GM19455 (cell line): ENCODE measurements at regions not wholly inside any gene's neighbourhood (a gene's known extent, or its start where the extent isn't known, plus 50 kb on each side); places are given as distances from the start of the nearest gene placed in this dataset.

Experiments
- ATAC-seq: cut with Tn5 transposase; IDR thresholded peaks from one replicate; pipeline ENCODE4 v1.9.1; 2021; ENCODE audit not compliant: unreplicated experiment

DNA sequence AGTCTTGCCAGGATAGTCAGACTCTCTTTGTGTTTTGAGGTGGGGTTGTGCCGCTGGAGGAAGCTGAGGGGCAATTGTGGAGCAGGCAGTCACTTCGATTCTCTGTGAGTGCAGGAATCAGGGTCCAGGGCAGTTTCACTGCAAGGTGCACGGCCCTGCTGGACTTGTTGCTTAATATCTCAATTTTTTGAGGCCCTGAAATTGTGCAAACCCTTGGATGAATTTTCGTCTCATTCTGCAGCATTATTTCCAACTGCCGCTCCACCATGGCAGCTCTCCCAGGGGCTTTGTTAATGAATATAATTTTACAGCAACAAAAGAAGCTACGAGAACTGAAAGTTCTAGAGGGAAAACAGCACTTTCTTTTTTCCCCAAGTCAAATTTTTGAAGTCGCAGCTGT, 531.9 kb downstream of the QKI start:
- ATAC-seq: no peak

DNA sequence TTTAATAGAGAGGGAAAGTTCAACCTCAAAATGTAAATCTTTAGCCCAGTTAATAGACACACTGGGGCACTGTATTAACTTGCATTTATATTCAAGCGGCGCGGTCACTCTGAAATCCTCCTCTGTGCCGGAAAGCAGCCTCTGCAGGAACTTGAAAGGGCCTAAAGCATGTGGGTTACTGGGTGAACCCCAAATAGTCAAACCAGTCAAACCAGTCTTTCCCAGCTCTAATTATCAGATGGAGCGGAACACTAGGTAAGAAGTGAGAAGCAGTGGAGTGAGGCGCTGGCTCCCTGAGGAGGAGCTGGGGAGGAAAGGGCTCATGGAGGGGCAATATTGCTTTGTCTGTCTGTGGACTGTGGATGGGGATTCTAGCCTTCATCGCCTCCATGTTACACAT, 531.3 kb downstream of the QKI start:
- ATAC-seq: no peak

DNA sequence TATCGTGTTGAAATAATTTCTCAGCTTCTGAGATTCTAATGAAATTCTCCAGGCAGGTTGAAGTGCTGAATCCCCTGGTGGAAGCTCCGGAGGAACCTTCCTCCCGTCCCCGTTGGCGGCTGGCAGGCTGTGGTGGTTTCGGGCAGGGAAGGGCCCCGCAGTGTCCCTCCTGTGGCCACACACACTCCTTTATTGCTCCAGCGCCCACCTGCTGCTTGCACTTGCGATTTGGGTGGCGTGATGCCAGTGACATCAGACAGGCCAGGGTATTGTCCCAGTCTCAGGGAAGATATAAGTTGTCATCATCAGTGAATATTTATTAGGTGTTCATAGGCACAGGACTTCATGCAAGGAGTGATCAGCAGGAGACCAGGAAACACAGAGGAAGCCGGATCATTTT, 530.4 kb downstream of the QKI start:
- ATAC-seq: no peak

DNA sequence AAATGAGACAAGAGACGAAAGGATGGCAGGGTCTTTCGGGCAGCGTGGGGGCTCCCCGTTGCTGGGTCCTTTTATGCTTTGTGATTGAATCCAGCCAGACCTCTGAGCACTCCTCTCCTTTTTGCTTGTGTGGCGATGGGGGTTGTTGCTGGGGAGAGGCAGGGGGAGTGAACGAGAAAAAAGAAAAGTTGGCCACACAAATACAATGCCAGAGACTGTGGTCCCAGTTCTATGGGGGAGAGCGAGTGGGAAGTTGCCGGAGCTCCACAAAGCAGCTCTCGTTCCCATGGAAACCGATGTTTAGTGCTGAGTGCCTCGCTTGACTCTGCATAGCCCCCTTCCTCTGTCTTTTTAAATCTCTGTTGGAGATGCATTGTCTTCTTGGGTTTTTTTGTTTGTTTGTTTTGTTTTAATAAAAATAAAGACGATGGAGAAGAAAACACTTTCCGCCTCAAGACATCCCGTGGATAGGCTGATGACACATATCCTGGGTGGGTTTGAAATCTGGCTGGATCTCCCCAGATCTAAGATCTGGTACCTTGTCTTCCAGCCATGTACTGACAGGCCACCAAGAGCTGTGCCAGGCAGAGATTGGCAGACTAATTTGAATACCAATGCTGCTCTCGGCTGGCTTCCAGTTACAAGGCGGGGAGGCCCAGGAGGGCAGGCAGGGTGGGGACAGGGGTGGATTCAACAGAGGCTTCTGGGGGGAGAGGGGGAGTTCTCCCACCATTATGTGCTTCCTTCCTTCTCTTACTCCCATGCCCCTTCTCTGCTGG, 529.3 kb downstream of the QKI start:
- ATAC-seq: no peak

DNA sequence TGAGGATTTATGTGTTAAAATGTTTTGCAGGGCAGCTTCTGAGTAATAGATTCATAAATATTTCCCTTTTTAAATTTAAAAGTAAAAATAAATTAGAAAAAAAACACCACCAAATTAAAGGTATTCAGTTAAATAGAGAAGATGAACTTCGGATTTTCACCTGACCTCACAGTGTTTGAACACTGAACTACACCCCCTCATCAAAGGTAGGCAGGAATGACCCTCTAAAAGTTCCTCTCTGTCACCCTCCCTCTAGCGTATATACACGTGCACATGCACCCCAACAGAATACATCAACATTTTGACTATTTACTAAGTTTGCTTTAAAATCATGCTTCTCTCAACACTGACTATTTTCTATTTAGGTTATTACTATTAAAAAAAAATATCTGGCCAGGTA, 528.3 kb downstream of the QKI start:
- no peak for ATAC-seq

DNA sequence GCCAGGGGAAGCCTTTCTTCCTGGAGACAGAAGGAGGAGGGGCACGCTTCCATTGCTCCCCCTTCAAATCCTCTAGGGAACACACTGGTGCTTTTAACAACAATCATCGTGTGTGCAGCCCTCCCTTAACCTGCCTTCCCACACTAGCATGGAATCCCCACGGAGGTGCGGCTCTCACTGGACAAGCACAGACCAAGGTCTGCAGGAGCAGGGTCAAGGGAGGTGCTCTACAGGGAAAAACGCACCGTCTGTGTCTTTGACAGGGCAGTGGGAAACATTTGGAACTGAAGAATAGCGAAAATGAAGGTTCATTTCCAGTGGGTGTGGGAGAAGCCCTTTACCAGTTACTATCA, 527.1 kb downstream of the QKI start:
- ATAC-seq: no peak

DNA sequence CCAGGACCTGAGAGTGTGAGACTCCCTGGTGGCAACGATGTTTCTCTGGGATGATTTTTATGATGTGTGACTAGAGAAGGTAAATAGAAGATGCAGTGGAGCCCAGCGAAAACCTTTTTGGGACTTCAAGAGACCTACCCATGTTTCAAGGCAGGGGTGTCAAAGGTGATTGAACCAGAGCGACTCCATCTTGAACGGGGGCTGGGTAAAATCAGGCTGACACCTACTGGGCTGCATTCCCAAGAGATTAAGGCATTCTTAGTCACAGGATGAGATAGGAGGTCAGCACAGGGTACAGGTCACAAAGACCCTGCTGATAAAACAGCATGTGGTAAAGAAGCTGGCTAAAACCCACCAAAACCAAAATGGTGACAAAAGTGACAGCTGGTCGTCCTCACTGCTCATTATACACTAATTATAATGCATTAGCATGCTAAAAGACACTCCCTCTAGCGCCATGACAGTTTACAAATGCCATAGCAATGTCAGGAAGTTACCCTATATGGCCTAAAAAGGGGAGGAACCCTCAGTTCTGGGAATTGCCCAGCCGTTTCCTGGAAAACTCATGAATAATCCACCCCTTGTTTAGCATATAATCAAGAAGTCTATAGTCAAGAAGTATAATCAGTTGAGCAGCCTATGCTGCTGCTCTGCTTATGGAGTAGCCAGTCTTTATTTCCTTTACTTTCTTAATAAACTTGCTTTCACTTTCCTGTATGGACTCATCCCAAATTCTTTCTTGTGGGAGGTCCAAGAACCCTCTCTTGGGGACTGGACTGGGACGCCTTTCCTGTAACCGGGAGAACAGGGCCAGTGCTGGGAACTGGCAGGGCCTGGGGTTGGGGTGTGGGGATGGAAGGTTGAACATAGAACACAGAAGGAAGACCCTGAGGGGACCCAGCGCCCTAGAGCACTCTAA, 526.4 kb downstream of the QKI start:
- no peak for ATAC-seq

DNA sequence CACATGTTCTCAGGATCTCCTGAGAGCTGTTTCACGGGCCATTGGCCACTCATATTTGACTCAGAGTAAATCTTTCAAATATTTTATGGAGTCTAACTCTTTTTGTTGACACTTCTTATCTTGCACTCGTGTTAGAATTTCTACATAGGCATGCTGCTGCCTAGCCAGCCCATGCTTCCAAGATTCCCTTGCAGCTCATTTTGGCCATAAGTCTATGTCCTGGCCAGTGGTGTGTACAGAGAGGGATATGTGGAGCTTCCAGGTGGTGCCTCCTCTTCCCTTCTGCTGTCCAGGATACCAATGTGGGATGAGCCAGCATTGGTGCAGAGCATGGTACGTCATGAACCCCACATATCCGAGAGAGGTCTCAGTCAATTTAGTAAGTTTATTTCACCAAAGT, 522.6 kb downstream of the QKI start:
- no peak for ATAC-seq

DNA sequence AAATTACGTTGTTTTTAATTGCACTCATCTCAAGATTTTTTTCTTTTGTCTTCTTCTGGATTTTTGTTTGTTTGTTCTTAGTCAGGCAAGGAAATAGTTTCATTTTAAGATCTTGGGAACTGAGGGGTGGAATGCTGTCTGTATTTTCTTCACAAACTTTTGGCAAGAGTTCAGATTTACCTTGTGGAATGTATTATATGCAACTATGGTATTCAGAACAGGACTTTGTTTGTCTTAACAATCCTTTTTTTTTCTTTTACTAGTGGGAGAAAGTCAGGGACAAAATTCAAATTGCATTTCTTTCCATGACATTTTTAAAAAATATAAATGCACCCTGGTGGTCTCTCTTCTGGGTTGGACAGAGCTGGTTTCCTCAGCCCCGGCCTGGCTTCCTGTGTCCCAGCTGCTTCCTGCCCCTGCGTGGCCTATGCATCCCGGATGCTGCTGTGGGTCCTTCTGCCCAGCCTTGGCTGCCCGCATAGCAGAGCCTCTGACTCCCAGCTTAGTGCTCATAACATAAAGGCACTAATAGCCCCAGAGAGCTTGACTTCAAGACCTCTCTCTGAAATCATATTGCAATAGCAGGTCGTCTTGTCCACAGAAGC, 520.7 kb downstream of the QKI start:
- ATAC-seq: no peak

DNA sequence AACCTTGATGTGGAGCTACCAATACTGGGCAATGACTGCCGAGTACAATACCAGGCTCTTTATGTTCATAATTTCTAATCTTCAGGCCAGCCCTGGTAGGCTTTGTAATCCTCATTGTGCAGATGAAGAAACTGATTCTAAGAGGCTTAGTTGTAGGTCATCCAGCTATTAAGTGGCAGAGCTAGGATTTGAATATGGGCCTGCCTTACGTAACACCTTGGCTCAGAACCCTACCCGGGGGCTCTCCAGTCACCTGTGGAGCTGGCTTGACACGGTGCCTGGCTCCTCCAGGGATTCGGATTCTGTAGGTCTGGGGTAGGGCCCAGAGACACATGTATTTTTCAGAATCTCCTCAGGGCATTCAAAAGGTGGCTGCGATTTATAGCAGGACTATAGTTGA, 515.5 kb downstream of the QKI start:
- ATAC-seq: no peak

DNA sequence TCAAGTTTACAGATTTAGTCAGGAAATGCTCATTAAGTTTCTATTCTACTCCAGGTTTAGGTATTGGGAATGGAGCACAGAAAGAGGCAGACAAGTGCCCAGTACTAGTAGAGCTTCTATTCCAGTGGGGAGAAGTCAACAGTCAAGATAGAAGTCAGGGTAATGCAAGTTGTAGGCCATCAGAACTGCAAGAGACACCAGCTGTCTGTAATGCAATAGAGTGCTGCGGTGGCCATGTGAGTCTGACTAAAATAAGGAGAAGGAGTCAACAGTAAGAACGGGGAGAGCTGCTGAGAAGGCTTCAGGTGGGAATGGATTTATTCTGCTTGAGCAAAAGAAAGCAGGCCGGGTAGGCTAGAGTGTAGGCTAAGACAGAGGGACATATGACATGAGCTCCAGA, 515.0 kb downstream of the QKI start:
- ATAC-seq: no peak

DNA sequence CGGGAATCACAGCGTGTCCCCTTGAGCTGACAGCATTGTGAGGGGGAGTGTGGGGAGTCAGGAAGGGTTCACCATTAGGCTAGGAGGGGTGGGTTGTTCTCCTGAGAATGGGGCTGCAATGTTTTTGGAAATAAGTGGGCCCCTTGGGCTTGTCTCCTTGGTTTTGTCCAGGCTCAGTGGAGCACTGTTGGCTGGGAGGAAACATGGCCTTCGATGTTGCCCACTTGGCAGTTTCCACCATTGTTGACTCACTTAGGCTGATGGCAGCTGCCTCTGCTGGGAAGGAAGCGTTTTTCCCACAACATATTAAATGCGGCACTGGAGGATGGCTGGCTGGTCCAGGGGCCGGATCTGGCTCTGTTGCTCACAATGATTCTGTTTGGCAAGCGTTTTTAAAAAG, 512.1 kb downstream of the QKI start:
- no peak for ATAC-seq

DNA sequence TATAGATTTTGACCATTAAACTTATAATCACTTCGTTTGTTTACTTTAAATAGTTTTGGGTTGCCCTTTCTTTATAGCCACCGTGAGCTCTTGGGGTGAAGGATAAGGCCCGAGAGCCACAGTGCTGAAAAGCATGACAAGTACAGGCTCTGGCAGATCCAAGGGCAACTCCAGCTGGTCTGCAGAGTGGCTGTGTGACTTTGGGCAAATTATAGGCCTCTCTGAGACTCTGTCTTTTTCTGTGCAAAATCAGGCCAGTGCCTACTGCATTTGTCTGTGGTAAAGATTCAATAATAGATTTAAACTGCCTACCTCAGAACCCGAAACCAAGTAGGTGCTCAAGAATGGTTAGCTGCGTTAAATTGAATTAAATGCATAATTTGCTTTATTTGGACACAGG, 511.3 kb downstream of the QKI start:
- ATAC-seq: no peak

DNA sequence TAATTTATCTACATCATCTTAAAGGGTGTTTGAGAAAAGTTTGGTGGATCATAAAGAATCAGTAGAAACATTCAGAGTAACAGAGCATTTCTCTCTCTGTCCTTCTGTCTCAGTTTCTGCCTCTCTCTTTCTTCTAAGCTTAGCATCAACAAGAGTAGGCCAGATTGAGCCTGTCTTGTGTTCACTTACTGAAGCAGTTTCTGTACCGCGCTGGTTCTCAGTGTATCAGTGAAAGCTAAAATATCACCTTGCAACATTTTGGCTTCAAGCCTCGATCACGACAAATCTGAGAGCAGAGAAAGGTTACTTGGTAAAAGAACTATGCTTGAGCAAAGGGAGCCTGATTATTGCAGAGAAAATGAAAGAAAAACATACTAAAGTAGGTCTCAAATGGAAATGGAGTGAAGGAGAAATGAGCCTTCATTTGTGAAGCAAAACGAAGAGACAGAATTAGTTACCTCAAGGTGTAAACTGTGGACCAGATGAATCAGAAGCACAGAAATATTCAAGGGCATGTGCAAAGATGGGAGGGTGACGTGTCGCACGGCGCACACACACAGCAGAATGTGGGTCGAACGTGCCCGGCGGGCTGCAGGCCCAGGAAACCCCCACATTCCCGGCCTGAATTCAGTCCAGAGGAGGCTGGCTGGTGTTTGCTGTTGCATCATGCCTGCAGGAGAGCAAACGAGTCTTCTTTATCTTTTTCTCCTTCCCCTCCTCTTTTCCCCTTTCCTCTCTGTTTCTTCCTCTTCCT, 509.3 kb downstream of the QKI start:
- ATAC-seq: no peak

DNA sequence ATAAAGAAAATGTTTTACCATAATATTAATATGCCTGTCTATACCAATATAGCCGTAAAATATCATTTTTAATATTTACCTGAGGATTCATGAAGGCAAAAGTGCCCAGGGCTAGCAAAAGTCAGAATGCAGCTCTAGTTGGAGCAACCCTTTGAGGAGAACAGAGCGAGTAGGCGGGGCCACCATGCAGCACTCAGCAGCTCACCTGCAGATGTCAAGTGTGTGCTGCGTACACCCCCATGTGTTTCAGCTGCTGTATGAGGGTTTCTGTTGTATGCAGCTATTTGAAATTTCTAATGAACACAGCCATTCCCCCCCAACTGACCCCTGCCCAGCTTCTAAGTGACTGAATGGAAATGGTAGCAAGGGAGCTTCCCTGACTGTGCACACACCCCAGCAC, 508.0 kb downstream of the QKI start:
- no peak for ATAC-seq

DNA sequence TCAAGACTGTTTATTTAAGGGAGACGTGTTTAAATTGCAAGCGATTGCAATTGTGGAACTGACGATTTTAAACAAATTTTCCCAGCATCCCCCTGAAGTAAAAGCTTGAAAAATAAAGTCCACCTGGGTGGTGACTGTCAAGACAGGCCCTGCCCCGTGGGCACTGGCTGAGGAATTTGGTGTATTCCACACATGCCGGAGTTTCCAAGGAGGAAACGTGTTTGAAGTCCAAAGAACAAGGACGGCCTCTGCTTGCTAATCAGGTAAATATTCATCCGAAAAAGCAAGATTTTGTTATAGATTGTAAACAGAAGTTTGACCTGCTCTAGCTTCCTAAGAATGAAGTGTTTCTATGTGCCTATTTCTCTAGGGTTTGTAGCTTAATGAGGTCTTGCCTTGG, 505.1 kb downstream of the QKI start:
- ATAC-seq: no peak

DNA sequence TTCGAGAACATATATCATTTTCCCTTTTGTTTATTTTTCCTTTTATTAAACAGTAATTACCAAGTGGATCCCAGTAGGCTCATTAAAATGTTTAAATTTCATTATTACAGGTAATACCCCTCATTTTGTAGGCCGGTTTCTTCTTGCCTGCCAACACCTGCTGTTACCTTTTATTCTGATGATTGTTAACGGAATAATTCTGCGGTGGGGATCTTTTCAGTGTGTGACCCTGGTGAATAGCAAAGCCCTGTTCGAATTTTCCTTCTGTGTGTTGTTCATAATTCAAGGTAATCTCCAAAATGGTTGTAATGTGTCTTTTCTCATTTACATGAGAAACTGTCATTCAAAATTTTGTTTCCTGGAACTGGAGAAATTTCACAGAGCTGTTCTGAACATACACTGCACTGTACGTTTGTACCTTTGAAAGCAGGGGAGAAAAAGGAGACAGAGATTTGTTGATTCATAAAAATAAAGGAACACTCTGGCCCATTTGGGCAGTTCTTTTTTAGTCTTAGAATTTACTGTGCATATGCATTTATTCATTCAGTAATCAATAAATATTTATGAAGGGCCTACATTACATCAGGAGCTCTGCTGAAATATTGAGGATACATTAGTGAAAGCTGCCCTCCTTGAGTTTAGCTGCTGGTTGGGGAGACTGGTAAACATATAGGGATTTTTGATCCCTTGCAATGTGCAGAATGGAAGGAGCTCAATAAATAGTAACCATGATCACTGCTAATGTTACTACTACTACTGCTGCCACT, 502.0 kb downstream of the QKI start:
- no peak for ATAC-seq

DNA sequence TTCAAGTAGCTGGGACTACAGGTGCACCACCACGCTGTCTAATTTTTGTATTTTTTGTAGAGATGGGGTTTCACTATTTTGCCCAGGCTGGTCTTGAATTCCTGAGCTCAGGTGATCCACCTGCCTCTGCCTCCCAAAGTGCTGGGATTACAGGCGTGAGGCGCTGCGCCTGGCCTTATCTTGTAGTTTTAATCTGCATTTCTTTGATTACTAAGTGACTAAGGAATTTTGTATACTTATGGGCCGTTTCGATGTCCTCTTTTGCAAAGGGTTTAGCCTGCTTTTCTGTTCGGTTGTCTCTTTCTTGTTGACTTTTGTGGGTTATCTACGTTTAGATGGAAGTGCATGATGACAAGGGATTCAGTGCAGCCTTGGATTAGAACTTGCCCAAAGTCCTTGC, 500.6 kb downstream of the QKI start:
- no peak for ATAC-seq

DNA sequence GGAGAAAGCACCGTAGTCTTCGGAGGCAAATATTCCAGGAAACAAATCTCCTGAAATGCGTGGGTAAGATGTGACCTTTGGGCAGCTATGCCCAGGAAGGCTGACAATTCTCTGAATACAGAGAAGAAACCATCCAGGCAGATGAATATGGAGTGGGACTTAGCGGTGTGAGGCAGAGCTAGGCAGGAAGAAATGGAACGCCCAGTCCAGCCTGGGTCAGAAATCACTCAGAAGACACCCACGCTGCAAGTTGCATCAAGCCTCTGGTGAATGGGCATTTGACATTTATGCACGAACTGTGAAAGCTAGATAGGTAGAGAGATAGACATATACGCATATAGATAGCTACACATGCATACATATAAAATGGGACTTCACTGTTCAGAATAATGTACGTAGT, 498.5 kb downstream of the QKI start:
- ATAC-seq: no peak

DNA sequence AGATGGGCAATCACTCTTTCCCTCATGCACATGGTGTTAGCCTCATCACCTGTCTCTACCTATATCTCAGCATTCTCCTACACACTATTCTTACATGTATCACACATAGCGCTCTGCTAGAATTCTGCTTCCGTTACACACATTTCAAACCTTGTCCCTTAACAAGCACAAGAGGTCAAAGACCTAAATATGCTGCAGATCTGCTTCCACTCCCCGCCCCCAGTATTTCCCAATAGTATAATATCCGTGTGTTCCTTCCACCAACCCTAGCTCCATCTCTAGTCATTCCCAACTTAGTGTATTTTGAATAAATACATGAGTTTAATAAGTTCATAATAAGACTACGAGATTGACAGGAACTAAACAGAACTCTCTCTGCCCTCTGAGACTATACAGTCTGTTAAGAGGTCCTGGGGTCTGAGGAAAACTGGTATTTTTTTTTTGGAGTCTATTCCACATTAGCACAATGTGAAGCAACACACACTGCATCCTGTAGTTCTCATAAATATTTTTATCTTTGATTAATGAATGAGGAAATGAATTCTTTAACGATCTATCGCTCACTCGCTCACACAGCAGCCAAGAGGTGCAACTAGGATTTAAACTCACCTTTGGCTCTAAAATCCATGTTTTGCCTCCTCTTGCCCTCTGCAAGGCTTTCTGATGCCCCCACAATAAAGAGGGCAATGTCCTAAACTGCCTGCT, 491.6 kb downstream of the QKI start:
- no peak for ATAC-seq
